ENCODE measurements at regions not wholly inside any gene's neighbourhood (a gene's known extent, or its start where the extent isn't known, plus 50 kb on each side); places are given as distances from the start of the nearest gene placed in this dataset.
"Not testable (repeated sequence)": the region's sequence is repeated elsewhere in the genome, so short reads cannot be mapped to it uniquely, and the experiment has no call there.

DNA sequence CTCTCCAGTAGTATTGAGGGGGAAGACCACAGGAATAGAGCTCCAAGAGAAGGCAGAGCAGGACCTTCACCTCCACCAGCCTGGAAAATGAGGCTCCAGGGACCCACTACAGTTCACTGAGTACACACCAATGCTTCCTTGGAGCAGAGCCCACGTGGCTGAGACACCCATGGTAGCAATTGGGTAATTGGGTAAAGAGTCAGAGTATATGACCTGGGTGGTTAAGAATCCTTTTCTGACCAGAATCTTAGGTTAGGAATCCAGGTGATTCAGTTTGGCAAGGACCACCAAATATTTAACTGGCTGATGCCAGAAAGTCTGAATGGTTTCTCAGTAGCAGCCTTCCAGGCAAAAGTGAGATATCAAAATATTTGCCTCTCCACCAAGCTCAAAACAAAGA is 107.7 kb downstream of the MDH1 start:
- DNase-seq, result no peak

GRCh38 chr2:63697160-63697559 is 108.4 kb downstream of the MDH1 start:
- no peak for DNase-seq

DNA sequence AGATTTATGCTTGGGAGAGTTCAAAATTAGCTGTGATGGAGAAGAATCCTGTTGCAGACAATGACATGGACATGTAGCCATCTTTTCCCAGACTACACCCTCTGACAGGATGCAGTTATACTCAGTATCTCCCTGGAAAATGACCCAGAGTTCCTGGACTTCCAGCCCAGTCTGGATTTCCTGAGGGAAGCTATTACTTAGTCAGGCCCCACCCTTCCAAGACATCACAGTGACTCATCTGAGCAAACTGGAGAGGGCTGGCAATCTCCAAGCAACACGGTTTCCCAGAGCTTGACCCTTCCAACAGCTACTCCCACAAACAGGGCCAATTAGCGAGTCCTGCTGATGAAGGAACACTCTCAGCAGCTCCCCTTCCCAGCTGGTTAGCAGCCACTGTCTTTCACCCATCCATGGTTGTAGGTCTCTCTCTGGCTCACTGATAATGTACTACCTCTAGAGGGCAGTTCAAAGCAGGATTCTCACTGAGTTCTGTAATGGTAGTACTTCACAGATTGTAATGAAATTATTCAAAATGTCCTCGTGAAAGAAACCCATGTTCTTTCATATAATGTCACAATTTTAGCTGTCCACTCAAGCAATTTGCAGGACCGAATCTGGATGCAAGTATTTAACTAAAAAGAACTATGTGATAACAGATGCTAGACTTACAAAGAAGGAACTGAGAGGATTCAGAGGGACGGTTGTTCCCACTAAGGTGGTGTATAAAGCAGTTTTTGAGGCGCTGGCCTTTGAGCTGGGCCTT is 110.2 kb downstream of the MDH1 start:
- DNase-seq, result peak; percentile 33

DNA sequence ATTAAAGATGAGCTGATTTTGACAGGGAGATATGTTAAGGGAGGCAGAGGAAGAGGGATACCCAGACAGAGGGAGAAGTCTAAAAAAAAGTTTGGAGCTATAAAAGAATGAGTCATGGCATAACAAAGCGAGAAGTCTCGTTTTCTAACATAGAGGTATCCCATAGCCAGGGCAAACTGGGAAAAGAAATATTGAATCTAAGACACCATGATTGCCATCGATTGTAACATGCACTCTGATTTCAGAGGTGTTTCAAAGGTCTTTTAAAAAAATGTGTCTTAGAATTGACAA is 110.7 kb downstream of the MDH1 start:
- DNase-seq, result no peak

DNA sequence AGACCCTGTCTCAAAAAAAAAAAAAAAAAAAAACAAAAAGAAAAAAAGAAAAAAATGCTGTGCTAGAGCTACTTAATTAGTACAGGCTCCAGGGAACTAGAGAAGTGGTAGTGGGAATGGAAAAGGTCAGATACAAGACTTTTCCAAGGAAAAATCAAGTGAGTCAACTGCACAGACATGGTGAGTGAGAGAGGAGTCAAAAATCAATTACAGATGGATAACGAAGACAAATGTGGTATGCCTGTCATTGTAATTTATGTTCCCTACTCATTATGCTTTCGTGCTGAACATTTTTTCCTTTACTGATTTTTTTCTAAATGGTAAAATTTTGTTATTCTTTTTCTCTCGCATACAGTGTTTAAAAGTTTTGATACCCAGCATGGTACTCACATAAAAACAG is 111.5 kb downstream of the MDH1 start:
- DNase-seq, result no peak

DNA sequence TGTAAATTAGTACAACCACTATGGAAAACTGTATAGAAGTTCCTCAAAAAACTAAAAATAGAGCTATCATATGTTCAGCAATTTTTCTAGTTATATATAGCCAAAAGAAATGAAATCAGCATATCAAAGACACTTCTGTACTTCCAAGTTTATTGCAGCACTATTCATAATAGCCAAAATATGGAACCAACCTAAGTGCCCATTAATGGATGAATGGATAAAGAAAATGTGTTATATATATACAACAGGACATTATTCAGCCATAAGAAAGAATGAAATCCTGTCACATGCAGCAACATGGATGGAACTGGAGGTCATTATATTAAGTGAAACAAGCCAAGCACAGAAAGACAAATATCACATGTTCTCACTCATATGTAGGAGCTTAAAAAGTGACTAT is 112.6 kb downstream of the MDH1 start:
- DNase-seq, result no peak

DNA sequence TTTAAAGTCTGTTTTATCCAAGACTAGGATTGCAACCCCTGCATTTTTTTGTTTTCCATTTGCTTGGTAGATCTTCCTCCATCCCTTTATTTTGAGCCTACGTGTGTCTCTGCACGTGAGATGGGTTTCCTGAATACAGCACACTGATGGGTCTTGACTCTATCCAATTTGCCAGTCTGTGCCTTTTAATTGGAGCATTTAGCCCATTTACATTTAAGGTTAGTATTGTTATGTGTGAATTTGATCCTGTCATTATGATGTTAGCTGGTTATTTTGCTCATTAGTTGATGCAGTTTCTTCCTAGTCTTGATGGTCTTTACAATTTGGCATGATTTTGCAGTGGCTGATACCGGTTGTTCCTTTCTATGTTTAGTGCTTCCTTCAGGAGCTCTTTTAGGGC is 117.3 kb downstream of the MDH1 start:
- DNase-seq, result not testable (repeated sequence)

- DNase-seq, result no peak
These were observed 122.0 kb downstream of the MDH1 start for GRCh38 chr2:63710732-63711131.

- no peak for DNase-seq
These were observed 124.0 kb downstream of the MDH1 start for GRCh38 chr2:63712748-63713147.

DNA sequence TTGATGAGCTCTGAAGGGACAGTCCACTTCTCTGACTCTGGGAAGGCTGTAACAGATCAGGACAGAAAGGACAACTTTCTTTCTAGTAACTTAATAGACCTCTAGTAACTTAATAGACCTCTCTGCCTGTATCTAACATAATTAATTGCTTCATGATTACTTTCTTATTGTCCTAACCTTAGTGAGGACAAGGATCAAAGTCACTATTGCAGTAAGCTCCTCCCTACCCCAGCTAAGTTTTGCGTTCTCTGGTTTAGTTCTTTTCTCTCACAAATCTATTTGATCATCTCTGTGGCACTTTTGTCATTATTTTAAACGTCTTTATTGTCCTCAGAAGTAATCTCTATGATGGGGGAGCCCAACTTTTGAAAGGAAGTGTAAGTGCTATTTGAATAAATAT is 125.5 kb upstream of the UGP2 start:
- DNase-seq, result no peak

DNA sequence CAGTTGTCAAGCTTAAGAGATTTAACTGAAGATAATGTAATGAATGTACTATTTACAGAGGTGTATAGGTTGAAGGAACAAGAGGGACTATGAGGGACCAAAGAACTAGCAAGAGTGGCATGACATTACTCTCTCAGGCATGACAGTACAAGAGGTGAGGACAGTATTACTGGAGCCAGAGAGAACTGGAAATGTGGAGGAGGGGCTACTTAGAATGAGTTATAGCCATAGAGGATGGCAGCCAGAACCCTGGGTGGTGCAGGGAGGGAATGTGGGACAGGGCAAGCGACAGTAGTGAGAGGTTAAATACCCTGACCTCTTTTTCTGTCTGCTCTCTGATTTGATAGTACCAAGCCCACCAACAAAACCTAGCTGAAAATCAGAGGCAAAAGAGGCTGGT is 122.6 kb upstream of the UGP2 start:
- DNase-seq, result no peak

DNA sequence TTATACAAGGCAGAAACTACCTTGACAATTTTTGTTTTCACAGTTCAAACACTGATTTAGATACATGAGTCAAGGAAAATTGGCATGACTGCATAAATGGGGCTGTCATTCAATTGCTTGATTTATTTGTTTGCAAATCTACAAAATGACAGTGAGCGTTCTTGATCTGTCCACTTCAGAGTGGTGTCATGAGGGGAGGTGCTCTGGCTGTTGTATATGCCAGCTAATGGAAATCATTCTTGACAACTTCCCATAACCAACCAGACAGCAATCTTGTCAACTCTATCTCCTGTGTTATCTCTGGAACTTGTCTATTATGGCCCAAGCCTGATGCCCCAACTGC is 120.6 kb upstream of the UGP2 start:
- DNase-seq, result no peak

GRCh38 chr2:63722284-63722683 is 119.4 kb upstream of the UGP2 start:
- DNase-seq, result not testable (repeated sequence)

GRCh38 chr2:63723709-63724108 is 118.0 kb upstream of the UGP2 start:
- DNase-seq, result no peak

GRCh38 chr2:63725212-63725611 is 116.5 kb upstream of the UGP2 start:
- not testable (repeated sequence) for DNase-seq

- DNase-seq, result no peak
These were observed 112.3 kb upstream of the UGP2 start for GRCh38 chr2:63729362-63729761.

- DNase-seq, result no peak
These were observed 111.9 kb upstream of the UGP2 start for GRCh38 chr2:63729831-63730230.

GRCh38 chr2:63734510-63734909 is 107.2 kb upstream of the UGP2 start:
- no peak for DNase-seq

DNA sequence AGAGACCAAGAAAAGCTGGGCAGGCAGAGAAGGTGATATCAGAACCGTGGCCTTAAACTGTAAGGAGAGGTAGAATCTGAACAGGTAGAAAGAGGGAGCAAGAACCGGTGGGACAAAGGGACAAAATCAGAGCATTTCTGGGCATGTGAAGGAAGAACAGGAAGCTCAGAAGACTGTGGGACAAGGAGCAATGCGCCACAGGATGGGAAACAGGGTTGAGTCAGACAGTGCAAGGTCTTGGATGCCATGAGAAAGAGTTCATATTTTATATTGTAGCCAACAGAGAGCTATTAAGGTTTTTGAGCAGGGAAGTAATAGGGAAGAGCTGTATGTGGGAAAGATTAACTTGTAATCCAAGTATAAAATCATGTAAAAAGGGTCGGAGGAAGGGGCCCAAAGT is 106.4 kb upstream of the UGP2 start:
- no peak for DNase-seq

DNA sequence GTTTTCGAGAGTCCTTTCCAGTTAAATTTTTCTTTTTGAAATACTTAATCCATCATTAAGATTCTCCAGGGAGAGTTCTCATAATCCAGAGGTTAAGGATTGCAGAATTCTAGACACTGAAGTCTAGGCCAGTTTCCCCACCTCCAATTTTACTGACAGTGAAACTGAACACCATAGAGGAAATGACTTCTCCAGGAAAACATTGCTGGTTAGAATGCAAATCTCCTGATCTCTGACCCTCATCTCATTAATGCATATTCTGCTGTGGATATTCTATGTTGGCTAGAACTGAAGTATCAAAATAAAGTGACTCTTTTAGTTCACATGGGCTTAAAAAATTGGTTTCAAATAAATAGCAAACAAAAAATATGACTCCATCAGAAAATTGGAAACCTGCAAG is 105.8 kb upstream of the UGP2 start:
- no peak for DNase-seq

GRCh38 chr2:63736354-63736753 is 105.3 kb upstream of the UGP2 start:
- no peak for DNase-seq

DNA sequence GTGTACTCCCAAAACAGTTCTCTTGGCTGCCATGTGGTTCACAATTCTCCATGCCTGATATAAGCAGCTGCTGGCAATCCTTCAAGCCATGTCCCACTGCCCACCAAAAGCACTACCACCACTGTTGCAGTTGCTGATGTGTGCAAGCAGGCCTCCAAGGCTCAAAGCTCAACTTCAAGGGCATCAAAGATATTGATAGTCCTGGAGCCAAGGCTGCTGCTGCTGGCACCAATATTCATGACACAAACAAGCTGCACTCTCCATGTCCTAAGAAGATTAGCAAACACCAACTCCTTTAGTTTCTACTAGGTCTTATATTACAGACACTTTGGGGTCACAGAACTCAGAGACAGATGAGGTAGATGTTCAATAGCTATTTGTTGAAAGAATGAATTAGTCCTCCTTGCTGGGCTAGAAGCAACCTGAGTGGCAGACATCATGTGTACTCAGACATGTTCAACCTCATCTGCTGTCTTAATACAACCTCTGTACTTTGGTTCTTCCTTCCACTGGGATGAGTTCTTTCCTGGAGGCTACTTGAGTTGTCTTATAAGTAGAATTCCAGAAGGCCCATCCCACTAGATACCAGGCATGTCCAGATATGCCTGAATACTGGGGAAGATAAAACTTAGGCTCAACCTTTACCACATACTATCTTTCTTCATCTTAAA is 104.5 kb upstream of the UGP2 start:
- DNase-seq, result no peak

DNA sequence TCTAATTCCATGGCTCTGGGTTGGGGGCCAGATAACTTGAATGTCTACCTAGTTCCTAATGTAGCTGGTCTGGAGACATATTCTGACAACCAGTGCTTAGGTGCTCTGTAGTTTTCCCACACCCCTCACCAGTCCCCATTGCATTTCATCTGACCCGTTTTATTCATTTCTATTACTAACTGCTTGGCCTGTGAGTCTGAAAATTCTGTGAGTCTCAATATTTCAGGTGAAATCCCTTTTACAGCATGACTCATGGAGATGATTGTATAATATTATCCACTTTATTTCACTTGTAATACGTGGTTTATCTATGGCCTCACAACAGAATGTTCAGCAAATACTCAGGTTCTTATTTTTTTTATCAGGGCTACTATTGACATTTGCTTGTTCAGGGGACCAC is 103.7 kb upstream of the UGP2 start:
- DNase-seq, result no peak

GRCh38 chr2:63739180-63739579 is 102.5 kb upstream of the UGP2 start:
- DNase-seq, result not testable (repeated sequence)

- no peak for DNase-seq
These were observed 101.7 kb upstream of the UGP2 start for GRCh38 chr2:63740020-63740419.
